ENCODE measurements at regions not wholly inside any gene's neighbourhood (a gene's known extent, or its start where the extent isn't known, plus 50 kb on each side); places are given as distances from the start of the nearest gene placed in this dataset.

DNA sequence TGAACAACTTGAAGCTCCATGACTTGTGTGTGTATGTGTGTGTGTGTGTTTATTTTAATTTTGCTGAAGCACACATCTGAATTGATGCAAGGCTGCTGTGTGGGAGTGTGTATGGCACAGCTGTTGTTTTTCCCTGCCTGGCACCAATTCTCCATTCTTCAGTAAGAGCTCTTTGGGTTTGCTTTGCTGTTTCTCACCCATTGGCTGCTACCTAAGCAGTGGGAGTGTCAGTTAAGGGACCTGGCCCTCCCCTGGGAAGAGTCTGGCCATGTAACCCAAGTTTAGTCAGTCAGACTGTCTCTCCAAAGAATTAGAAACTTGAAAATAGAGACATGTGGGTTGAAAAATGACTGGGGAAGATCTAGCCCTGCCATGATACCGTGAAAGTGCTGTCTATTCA lies 126.2 kb upstream of the SYNPR start:
- Mint-ChIP-seq H3K4me1 (ENCODE audit: low read depth) (no peaks in the 10 kb centered on the region), H3K27me3 (ENCODE audit: insufficient read depth) (no peaks in the 10 kb centered on the region), H3K36me3 (ENCODE audit: low read depth) (no peaks in the 10 kb centered on the region), H3K9me3 (peaks cover 8% of the 10 kb centered on the region), H3K27ac (no peak overlapping the region), H3K4me3 (no peak overlapping the region)
- DNase-seq, result no peak
- TF ChIP-seq, protein P1, sequence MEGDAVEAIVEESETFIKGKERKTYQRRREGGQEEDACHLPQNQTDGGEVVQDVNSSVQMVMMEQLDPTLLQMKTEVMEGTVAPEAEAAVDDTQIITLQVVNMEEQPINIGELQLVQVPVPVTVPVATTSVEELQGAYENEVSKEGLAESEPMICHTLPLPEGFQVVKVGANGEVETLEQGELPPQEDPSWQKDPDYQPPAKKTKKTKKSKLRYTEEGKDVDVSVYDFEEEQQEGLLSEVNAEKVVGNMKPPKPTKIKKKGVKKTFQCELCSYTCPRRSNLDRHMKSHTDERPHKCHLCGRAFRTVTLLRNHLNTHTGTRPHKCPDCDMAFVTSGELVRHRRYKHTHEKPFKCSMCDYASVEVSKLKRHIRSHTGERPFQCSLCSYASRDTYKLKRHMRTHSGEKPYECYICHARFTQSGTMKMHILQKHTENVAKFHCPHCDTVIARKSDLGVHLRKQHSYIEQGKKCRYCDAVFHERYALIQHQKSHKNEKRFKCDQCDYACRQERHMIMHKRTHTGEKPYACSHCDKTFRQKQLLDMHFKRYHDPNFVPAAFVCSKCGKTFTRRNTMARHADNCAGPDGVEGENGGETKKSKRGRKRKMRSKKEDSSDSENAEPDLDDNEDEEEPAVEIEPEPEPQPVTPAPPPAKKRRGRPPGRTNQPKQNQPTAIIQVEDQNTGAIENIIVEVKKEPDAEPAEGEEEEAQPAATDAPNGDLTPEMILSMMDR (IDR thresholded peaks at IDR 0.05), result no peak

DNA sequence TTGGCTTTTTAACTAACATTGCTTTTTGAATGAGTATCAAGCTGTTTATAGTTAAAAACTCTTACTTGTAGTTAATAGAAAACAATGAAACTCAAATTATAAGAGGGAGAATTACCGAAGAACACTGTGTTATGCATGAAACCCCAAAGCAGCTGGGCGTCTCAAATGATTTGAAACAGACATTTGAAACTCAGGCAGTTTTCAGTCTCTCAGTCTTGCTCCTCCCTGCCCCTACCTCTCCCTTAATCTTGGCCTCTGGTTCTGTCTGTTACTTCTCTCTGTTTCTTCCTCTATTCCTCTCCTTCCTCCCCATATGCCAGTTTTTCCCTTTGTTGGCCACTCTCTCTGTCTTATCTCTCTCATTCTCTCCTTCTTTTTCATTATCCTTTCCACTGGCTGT lies 118.3 kb upstream of the SYNPR start:
- H3K27ac Mint-ChIP-seq, result no peak overlapping the region
- peaks cover 24% of the 10 kb centered on the region for H3K9me3 Mint-ChIP-seq
- no peak for DNase-seq
- no peaks in the 10 kb centered on the region; the same call in 1 of the 2 replicates for H3K27me3 Mint-ChIP-seq (ENCODE audit: insufficient read depth)
- no peak overlapping the region for H3K4me3 Mint-ChIP-seq
- no peaks in the 10 kb centered on the region for H3K36me3 Mint-ChIP-seq (ENCODE audit: low read depth)
- no peaks in the 10 kb centered on the region for H3K4me1 Mint-ChIP-seq (ENCODE audit: low read depth)
- TF ChIP-seq, protein P1 (IDR thresholded peaks at IDR 0.05), result no peak

DNA sequence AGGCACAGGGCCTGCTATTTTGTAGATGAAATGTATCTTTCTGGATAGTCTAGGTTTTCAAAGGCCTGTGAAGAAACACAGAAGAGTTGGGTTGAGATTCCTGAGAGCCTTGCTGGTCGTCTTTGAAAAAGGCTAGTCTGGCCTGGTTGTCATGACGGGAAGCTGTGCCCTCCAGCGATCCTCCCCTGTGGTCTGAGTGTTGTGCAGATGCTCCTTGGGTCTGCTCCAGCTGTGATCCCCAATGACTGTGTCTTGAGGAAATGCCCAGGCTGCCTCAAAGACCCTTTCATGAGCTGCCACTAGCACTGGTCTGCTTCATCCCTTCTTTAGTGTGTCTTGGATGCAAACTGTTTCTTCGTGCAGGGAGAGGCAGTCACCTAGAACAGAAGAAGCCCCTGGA lies 111.0 kb upstream of the SYNPR start:
- H3K27ac Mint-ChIP-seq, result no peak overlapping the region
- no peaks in the 10 kb centered on the region for H3K4me1 Mint-ChIP-seq (ENCODE audit: low read depth)
- no peaks in the 10 kb centered on the region for H3K36me3 Mint-ChIP-seq (ENCODE audit: low read depth)
- H3K9me3 Mint-ChIP-seq, result peaks cover 40% of the 10 kb centered on the region
- no peak for DNase-seq
- H3K27me3 Mint-ChIP-seq (ENCODE audit: insufficient read depth), result no peaks in the 10 kb centered on the region
- H3K4me3 Mint-ChIP-seq, result no peak overlapping the region
- TF ChIP-seq, protein P1 (IDR thresholded peaks at IDR 0.05), result no peak

DNA sequence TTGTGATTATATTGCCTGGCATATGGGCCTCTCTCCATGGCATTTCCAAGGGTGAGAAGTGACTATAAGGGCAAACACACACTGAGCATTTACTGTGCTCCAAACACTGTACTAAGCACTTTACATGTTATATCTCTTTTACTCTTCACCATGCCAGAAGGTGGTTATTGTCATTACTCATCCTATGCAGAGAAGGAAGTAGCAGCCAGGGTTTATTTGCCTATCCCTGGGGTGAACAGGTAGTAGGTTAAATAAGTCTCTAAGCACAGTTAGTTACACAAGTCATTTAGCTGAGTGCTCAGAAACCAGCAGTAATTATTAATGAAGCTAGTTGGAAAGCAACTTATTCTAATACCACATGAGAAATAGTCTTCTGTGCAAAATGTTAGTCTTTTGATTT lies 109.9 kb upstream of the SYNPR start:
- Mint-ChIP-seq H3K4me1 (ENCODE audit: low read depth) (no peaks in the 10 kb centered on the region), H3K4me3 (no peak overlapping the region), H3K36me3 (ENCODE audit: low read depth) (no peaks in the 10 kb centered on the region), H3K9me3 (peaks cover 39% of the 10 kb centered on the region), H3K27me3 (ENCODE audit: insufficient read depth) (no peaks in the 10 kb centered on the region), H3K27ac (no peak overlapping the region)
- no peak for DNase-seq
- TF ChIP-seq, protein P1 (IDR thresholded peaks at IDR 0.05), result no peak

DNA sequence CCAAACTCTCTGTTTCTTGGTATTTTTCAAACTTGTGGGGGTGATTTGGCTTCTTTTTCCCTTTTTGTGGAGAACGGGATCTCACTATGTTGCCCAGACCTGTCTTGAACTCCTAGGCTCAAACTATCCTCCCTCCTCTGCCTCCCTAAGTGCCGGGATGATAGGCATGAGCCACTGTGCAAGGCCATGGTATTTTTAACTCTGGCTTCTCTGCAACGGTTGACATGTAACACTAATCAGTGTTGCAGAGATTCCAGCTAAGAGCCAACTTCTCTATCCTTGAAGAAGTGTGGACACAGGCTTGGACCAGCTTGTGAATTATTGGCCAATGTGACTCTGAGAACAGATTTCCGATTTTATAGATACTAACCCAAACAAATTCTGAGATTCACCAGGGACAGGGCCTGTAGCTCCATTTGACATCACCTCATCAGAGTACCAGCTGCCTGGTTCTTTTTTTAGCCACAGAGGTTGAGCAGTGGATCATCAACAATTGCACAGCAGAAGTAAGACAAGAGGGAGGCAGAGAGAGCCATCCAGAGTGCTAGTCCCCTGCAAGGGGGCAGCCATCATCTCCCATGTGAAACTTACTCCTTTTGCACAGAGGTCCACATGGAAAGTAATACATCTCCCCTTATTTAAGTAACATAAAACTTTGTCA lies 98.1 kb upstream of the SYNPR start:
- H3K4me3 Mint-ChIP-seq, result no peak overlapping the region
- TF ChIP-seq, protein P1 (IDR thresholded peaks at IDR 0.05), result no peak
- no peak for DNase-seq
- H3K36me3 Mint-ChIP-seq (ENCODE audit: low read depth), result no peaks in the 10 kb centered on the region
- no peaks in the 10 kb centered on the region for H3K4me1 Mint-ChIP-seq (ENCODE audit: low read depth)
- no peaks in the 10 kb centered on the region for H3K27me3 Mint-ChIP-seq (ENCODE audit: insufficient read depth)
- peaks cover 13% of the 10 kb centered on the region for H3K9me3 Mint-ChIP-seq
- no peak overlapping the region for H3K27ac Mint-ChIP-seq

Data from HFFc6 (cell line).